GM19455 (cell line): ENCODE measurements at regions not wholly inside any gene's neighbourhood (a gene's known extent, or its start where the extent isn't known, plus 50 kb on each side); places are given as distances from the start of the nearest gene placed in this dataset.
A peak's percentile ranks its signal among the peaks of the same experiment; 100 is the strongest.
"Not testable (repeated sequence)": the region's sequence is repeated elsewhere in the genome, so short reads cannot be mapped to it uniquely, and the experiment has no call there.

Experiments used
- ATAC-seq: cut with Tn5 transposase; IDR thresholded peaks from one replicate; pipeline ENCODE4 v1.9.1; 2021; ENCODE audit not compliant: unreplicated experiment

DNA sequence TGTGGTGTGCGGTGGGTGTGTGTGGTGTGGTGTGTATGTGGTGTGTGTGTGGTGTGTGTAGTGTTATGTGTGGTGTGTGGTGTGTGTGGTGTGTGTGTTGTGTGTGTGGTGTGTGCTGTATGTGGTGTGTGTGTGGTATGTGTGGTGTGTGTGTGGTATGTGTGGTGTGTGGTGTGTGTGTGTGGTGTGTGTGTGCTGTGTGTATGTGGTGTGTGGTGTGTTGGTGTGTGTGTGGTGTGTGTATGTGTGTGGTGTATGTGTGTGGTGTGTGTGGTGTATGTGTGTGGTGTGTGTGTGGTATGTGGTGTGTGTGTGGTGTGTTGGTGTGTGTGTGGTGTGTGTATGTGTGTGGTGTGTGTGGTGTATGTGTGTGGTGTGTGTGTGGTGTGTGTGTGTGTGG is 144.3 kb downstream of the HSD17B3 start:
- ATAC-seq: no peak

- no peak for ATAC-seq
Observed at GRCh38 chr9:96156171-96156974, 145.6 kb downstream of the HSD17B3 start.

GRCh38 chr9:96154081-96154480 is 147.9 kb downstream of the HSD17B3 start:
- ATAC-seq: no peak

GRCh38 chr9:96152550-96152949 is 149.4 kb downstream of the HSD17B3 start:
- no peak for ATAC-seq

DNA sequence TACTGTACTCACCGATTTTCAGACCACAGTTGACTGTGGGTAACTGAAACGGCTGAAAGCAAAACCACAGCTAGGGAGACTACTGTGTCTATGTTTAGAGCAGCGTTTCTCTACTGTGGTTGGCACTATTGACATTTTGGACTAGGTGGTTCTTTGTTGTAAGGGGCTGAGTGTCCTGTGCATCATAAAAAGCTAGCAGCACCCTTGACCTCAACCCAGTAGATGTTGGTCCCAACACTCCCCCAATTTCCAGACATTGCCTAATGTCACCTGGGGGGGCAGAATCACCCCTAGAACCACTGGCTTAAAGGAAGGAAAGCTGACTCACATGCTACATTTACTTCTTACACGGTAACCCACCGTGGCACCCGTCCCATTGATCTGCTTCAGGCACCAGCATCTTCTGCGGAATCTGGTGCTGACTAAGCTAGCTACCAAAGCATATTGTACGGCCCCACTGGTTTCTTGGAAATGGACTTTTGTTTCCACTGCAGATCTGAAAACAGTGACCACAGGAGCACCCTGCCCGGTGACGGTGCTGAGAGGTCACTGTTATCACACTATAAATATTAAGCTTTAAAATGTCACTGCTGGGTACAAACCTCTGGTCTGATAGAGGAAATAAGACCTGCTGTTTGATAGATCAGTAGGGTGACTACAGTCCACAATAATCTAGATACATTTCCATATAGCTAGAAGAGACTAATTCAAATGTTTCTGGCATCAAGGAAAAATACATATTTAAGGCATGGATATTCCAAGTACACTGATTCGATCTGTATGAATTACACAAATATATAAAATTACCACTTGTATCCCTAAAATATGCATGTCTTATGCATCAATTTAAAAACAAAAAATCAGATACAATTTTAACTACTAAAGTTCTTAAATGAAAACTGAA is 151.4 kb downstream of the HSD17B3 start:
- peak; percentile 97 for ATAC-seq

DNA sequence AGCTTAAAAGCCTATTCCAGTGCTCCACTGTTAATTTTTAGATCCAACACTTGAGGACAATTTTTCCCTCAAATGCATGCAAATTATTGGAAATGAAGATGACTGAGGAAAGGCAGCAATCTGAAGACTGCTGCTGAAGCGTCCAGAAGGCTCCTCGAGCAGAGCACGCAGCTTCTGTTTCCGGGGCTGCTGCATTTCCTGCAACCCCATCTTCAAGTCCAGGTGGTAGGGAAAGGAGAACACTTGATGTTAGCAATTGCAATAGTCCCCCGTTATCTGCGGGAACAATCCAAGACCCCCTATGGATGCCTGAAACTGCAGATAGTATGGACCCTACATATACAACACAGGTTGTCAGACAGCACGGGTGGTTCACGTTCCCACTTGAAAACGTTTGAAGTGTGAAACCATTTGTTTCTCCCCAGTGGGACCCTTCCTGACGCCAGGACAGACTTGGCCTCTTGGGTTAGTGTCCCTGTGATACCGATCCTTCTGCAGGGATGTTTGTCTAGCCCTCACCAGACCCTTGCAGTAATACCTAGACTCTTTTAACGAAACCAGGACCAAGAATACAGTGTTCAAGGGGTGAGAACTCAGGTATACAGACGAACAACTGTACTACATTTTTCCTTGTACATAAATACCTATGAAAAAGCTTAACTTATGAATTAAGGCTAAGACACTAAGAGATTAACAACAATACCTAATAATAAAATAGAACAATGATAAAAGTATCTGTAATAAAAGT is 152.3 kb downstream of the HSD17B3 start:
- peak; percentile 64 for ATAC-seq

GRCh38 chr9:96148634-96149532 is 153.1 kb downstream of the HSD17B3 start:
- no peak for ATAC-seq

- ATAC-seq: not testable (repeated sequence)
Observed at GRCh38 chr9:96147029-96147428, 154.9 kb downstream of the HSD17B3 start.

DNA sequence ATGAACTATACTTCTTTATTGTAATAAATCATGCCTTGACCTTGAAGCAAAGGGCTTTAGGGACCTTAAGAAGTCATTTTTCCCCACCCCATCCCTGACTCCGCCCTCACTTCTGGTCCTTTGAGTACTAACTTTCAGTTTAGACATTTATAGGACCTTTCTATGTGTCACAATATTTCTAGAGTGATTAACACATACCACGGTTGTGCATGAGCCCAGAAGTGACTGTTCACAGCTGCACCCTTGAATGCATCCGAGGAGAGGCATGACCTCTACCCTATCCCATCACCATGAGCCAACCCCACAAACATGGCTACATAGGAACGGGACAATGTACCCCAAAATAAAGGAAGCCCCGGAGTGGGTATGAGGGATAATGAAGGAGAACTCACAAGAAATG is 160.3 kb downstream of the HSD17B3 start:
- no peak for ATAC-seq

- ATAC-seq: no peak
Observed at GRCh38 chr9:96141128-96141474, 160.9 kb downstream of the HSD17B3 start.

DNA sequence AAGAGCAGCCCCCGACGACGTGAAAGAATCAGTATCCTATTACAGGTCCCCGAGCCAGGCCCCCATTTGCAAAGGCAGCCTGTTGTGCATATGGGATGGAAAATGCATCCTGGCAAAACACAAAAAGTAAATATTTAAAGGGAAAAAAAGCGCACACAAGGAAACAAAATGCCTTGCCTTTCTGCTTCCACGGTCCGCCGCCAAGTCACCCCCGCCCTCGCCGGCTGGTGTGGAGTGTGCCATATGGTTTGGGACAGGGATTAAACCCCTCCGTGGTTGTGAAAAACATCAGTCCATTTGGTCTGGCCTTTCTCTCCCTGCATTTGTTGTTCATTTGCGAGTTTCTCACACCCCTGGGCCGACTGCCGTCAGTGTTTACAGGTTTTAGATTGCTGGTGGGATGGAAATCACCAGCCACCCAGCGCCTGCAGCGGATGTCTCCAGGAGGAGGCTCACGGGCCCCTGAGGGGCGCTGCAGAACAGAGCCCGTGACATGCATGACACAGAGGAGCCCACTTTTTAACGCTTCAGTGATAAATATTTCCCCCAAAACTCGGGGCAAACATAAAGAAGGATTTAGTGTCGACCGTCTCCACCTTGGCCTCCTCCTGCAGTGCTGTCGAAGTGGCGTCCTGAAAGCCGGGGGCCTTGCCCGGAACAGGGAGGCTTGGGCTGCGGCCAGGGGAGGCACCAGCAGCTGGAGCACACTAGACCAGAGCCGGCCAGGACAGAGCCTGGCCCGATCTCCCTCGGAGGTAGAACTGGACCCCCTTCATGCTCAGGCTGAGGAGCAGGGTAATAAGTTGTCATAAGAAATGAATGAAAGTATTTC is 161.5 kb downstream of the HSD17B3 start:
- ATAC-seq: no peak

DNA sequence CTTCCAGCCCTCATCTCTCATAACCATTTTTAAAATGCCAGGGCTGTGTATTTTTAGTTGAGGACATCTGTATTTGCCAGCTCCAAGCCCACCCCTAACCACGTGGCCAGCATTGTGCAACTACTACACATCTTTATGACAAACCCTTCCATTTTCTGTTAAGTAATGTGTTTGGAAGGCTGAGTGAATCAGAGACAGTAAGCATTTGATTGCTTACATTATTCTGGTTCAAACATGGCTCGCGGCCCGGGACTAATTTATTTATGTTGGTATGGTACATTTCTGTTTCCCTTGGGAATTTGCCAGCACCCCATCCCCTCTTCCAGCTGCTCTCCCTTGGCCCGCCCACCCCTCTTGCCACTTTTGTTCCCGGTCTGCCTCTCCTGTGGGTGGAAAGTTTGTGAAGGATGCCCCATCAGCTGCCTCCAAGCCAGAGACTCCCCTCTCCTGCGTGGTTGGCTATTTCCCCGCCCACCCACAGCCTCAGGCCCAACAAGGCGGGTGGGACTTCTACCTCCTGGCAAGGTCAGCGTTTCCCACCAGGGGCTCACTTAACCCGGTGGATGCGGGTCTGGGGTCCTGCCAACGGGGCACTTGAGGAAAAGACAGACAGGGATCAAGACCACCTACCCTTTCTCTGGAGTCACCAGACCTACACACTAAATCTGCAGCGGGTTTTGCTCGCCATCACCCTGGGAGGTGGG is 162.2 kb downstream of the HSD17B3 start:
- no peak for ATAC-seq

- no peak for ATAC-seq
Observed at GRCh38 chr9:96138616-96139015, 163.4 kb downstream of the HSD17B3 start.

DNA sequence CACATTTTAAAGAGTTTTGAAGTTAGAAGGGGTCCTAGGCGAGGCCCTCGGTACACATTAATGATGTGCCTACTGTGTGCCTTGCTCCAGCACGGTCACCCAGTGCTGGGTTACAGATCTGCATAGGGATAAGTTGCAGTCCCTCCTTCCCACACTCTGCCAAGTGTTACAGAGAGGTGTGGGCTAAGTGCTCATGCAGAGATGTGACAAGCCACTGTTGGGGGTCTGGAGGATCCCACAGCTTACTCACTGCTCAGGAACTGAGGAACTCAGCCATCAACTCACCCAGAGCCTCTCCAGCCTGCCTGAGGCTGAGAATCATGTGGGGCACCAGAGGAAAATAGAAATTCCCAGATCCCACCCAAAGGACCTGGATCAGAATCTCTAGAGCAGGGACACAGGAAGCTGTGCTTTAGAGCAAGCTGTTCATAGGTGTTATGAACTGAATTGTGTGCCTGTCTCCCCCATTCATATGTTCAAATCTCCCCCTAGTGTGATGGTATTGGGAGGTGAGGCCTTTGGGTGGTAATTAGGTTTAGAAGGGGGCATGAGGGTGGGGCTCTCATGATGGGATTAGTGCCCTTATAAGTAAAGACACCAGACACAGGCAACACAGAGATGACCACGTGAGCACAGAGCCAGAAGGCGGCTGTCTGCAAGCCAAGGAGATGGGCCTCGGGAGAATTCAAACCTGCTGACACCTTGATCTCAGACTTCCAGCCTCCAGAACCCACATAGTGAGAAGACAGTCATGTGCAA is 164.1 kb downstream of the HSD17B3 start:
- peak; percentile 45 for ATAC-seq

- ATAC-seq: peak; percentile 92
Observed at GRCh38 chr9:96136992-96137670, 164.8 kb downstream of the HSD17B3 start.

- no peak for ATAC-seq
Observed at GRCh38 chr9:96135753-96136290, 166.2 kb downstream of the HSD17B3 start.

GRCh38 chr9:96135076-96135752 is 166.8 kb downstream of the HSD17B3 start:
- no peak for ATAC-seq
